Urinary bladder (tissue), 3 donors: ENCODE measurements at regions not wholly inside any gene's neighbourhood (a gene's known extent, or its start where the extent isn't known, plus 50 kb on each side); places are given as distances from the start of the nearest gene placed in this dataset.

Experiments
- DNase-seq: peaks from one replicate; pipeline ENCODE4 v3.0.0-alpha.2; 2015; ENCODE audit errors: extremely low spot score
- H3K27ac ChIP-seq: one replicate; pipeline ENCODE4 v1.5.1; 2013; ENCODE audit warnings: low read depth, mild to moderate bottlenecking, moderate library complexity
- H3K36me3 ChIP-seq: one replicate; pipeline ENCODE4 v1.6.1; 2013; ENCODE audit warnings: mild to moderate bottlenecking, moderate library complexity; ENCODE audit not compliant: insufficient read depth
- H3K4me1 ChIP-seq: one replicate; pipeline ENCODE4 v1.6.1; 2013; ENCODE audit warnings: mild to moderate bottlenecking, moderate library complexity; ENCODE audit not compliant: insufficient read depth
- H3K4me3 ChIP-seq: one replicate; pipeline ENCODE4 v1.5.1; 2013; ENCODE audit warnings: low read depth, low read length
- WGBS: extraction: QIAGEN DNeasy Blood & Tissue Kit; methylation state at CpG from one replicate; pipeline ENCODE4 v1.1.7; 2013; 5-methylcytosine and 5-hydroxymethylcytosine counted together
- donor health status: healthy with polysubstance abuse.
- donor health status: healthy.

DNA sequence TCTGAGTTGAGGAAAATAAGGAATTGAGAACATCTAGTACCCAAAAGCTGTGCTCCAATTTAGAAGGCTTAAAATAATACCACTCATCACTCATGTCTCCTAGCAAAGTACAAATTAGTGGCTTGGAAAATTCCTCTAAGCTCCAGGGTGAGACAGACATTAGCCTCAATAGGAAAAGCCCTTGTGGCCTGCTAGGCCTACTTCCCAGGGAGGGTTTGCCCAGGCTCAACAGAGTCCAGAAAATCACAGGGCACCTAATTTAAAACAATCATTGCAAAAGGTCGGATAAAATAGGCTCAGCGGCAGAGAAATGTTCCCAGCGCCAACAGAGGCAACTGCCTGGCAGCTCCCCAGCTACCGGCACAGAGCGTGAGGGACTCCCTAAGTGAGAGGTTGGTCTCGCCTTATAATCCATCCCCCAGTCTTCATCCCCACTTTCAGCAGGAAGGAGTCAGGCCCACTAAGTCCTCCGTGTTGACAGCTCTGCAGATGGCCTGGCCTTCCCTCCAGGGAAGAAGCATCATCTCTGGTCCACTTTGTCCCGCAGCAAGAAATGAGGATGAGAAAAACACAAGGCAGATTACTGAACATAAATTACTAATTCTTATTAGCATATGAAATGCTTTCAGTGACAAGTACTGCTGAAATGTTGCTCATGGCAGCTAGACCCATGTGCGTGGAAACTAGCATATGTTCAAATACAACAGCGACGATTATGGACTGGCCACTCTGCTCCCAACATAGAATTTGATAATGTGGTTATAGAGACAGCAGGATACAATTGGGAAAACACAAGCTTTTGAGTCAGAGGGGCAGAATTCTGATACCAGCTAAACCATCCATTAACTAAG, 1177.7 kb upstream of the AUTS2 start:
- Histone ChIP-seq H3K4me1 (no peaks in the 10 kb centered on the region), H3K27ac (no peak overlapping the region), H3K36me3 (no peaks in the 10 kb centered on the region), H3K4me3 (no peak overlapping the region)
- WGBS: 86% methylated on average over 11 of the region's 11 CpGs
- no peak for DNase-seq

DNA sequence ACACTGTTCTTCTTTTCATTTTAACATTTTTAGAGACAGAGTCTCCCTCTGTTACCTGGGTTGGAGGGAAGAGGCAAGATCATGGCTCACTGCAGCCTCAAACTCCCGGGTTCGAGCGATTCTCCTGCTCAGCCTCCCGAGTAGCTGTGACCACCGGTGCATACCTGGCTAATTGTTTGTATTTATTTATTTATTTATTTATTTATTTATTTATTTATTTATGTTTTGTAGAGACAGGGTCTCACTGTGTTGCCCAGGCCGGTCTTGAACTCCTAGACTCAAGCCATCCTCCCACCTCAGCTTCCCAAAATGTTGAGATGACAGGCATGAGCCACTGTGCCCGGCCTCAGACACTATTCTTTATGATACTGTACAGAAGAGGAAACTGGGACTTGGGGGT, 1176.6 kb upstream of the AUTS2 start:
- Histone ChIP-seq H3K4me1 (no peaks in the 10 kb centered on the region), H3K4me3 (no peak overlapping the region)
- WGBS: 93% methylated on average over 7 of the region's 7 CpGs

DNA sequence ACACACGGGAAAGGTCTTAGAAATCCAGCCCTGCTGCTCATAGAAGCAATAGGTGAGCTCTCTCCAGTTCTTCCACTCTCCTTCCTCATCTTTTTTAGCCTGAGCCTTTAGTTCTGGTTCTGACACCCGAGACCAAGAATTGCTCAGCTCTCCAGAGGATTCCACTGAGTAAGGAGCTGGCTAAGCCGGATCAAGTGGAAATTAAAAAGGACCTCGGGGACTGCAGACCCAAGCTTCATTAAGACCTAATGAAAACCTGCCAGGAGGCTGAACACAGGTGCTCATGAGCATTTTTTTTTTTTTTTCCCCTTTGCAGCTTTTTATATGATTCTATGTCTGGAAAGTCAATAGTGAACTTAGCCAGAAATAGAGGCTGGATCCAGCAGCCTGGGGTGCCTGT, 1176.0 kb upstream of the AUTS2 start:
- DNase-seq: no peak
- 82% methylated on average over 4 of the region's 4 CpGs for WGBS
- no peaks in the 10 kb centered on the region for H3K4me1 ChIP-seq
- H3K27ac ChIP-seq: no peak overlapping the region
- H3K4me3 ChIP-seq: no peak overlapping the region
- no peaks in the 10 kb centered on the region for H3K36me3 ChIP-seq

More for the DNA sequence above, 1176.6 kb upstream of the AUTS2 start:
- Histone ChIP-seq H3K36me3 (no peaks in the 10 kb centered on the region), H3K27ac (no peak overlapping the region)
- no peak for DNase-seq

- DNase-seq: no peak
- Histone ChIP-seq H3K4me1 (no peaks in the 10 kb centered on the region), H3K4me3 (no peak overlapping the region), H3K27ac (no peak overlapping the region), H3K36me3 (no peaks in the 10 kb centered on the region)
- 75% methylated on average over 5 of the region's 5 CpGs for WGBS
Observed at GRCh38 chr7:68423356-68423755, 1174.9 kb upstream of the AUTS2 start.

- Histone ChIP-seq H3K27ac (no peak overlapping the region), H3K4me3 (no peak overlapping the region), H3K36me3 (no peaks in the 10 kb centered on the region), H3K4me1 (no peaks in the 10 kb centered on the region)
- WGBS: 84% methylated on average over 4 of the region's 4 CpGs
- DNase-seq: no peak
Observed at GRCh38 chr7:68424658-68425297, 1173.5 kb upstream of the AUTS2 start.

DNA sequence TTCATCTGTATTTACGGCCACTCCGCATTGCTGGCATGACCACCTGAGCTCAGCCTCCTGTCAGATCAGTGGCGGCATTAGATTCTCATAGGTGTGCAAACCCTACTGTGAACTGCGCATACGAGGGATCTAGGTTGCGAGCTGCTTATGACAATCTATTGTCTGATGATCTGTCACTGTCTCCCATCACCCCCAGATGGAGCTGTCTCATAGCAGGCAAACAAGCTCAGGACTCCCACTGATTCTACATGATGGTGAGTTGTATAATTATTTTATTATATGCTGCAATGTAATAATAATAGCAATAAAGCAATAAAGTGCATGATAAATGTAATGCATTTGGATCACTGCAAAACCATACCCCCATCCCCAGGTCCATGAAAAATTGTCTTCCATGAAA, 1172.9 kb upstream of the AUTS2 start:
- no peaks in the 10 kb centered on the region for H3K4me1 ChIP-seq
- no peak overlapping the region for H3K27ac ChIP-seq
- no peak for DNase-seq
- H3K4me3 ChIP-seq: no peak overlapping the region
- 85% methylated on average over 6 of the region's 6 CpGs for WGBS
- H3K36me3 ChIP-seq: no peaks in the 10 kb centered on the region

- H3K27ac ChIP-seq: no peak overlapping the region
- WGBS: 55% methylated on average over 8 of the region's 8 CpGs
- H3K4me3 ChIP-seq: no peak overlapping the region
- H3K4me1 ChIP-seq: no peaks in the 10 kb centered on the region
- H3K36me3 ChIP-seq: no peaks in the 10 kb centered on the region
- no peak for DNase-seq
Observed at GRCh38 chr7:68429411-68430117, 1168.7 kb upstream of the AUTS2 start.

DNA sequence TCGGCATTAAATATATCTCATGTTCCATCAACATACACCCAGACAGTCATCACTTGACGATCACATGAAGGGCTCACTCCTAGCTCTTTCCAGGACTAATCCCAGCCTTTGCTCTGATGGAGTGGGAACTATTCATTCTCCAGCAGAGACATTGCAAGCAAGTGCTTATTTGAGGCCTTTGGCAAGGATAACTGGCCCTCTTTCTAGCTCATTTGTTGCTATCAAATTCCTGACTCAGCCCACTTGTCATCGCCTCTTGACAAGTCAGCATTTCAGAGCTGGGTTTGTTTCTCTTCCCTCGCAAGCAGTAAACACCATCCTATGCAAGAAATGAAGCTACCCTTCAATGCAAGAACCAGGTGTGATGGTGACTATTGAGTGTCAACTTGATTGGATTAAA, 1165.7 kb upstream of the AUTS2 start:
- no peaks in the 10 kb centered on the region for H3K36me3 ChIP-seq
- no peak overlapping the region for H3K27ac ChIP-seq
- no peaks in the 10 kb centered on the region for H3K4me1 ChIP-seq
- WGBS: 83% methylated on average over 4 of the region's 4 CpGs
- no peak overlapping the region for H3K4me3 ChIP-seq
- DNase-seq: no peak

- H3K27ac ChIP-seq: no peak overlapping the region
- 83% methylated on average over 5 of the region's 5 CpGs for WGBS
- H3K36me3 ChIP-seq: no peaks in the 10 kb centered on the region
- no peaks in the 10 kb centered on the region for H3K4me1 ChIP-seq
- H3K4me3 ChIP-seq: no peak overlapping the region
- DNase-seq: no peak
Observed at GRCh38 chr7:68433462-68434070, 1164.7 kb upstream of the AUTS2 start.

DNA sequence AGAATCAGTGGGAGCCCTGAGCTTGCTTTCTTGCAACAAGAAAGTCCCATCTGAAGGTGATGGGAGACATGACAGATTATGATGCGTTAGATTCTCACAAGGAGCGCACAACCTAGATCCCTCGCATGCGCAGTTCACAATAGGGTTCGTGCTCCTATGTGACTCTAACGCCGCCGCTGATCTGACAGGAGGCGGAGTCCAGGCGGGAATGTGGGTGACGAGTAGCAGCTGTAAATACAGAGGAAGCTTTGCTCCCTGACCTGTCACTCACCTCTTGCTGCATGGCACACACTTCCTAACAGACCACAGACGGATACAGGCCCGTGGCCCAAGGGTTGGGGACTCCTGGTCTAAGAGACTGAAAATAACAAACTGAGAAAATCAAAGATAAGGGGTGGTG, 1163.4 kb upstream of the AUTS2 start:
- no peaks in the 10 kb centered on the region for H3K36me3 ChIP-seq
- no peak for DNase-seq
- no peaks in the 10 kb centered on the region for H3K4me1 ChIP-seq
- 52% methylated on average over 13 of the region's 13 CpGs for WGBS
- no peak overlapping the region for H3K4me3 ChIP-seq
- no peak overlapping the region for H3K27ac ChIP-seq

DNA sequence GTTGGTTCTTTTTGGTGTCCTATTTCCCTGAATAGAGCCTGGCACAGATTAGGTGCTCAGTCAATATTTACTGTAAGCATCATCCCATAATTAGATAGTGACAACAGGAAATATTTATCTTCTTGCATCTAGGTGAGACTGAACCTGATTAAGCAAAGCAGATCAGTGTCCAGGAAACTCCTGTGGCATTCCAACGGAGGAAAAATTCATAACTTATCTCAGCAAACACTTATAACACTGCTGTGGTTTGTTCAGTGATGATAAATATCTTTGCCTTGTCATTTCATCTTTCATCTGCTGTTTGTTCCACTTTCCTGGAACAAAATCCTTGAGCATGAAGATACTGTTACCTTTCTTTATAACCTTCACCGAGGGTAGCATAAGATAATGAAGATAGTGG, 1160.3 kb upstream of the AUTS2 start:
- Histone ChIP-seq H3K27ac (no peak overlapping the region), H3K4me1 (no peaks in the 10 kb centered on the region), H3K4me3 (no peak overlapping the region), H3K36me3 (no peaks in the 10 kb centered on the region)
- WGBS: 56% methylated on average over 2 of the region's 2 CpGs
- DNase-seq: no peak

DNA sequence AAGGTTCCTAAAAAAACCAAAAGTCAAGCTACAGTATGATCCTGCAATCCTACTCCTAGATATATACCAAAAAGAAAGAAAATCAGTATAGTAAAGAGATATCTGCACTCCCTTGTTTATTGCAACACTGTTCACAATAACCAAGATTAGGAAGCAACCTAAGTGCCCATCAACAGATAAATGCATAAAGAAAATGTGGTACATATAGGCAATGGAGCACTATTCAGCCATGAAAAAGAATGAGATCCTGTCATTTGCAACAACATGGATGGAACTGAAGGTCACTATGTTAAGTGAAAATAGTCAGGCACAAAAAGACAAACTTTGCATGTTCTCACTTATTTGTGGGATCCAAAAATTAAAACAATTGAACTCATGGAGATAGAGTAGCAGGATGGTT, 1159.5 kb upstream of the AUTS2 start:
- no peak overlapping the region for H3K4me3 ChIP-seq
- no peak for DNase-seq
- no peaks in the 10 kb centered on the region for H3K36me3 ChIP-seq
- H3K4me1 ChIP-seq: no peaks in the 10 kb centered on the region
- no peak overlapping the region for H3K27ac ChIP-seq

GRCh38 chr7:68439897-68440296, 1158.4 kb upstream of the AUTS2 start:
- no peak for DNase-seq
- Histone ChIP-seq H3K4me3 (no peak overlapping the region), H3K36me3 (no peaks in the 10 kb centered on the region), H3K27ac (no peak overlapping the region), H3K4me1 (no peaks in the 10 kb centered on the region)
- WGBS: 76% methylated on average over 1 of the region's 1 CpG

DNA sequence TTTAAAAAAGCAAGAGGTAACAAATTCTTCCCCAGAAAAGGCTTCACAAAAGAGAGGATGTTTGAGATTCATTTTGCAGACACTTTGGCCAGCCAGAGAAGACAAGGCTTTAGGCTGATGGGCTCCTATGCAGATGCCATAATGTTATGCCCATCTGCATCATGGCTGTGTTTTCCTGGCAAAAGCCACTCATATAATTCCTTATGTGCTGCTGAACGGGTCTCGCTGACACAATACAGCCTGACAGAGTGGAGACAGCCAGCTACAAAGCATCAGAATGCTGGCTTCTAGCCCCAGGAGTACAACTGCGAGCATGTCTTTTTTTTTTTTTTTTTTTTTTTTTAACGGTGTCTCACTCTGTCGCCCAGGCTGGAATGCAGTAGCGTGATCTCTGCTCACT, 1157.4 kb upstream of the AUTS2 start:
- no peaks in the 10 kb centered on the region for H3K4me1 ChIP-seq
- no peak for DNase-seq
- no peak overlapping the region for H3K4me3 ChIP-seq
- 40% methylated on average over 6 of the region's 6 CpGs for WGBS
- no peak overlapping the region for H3K27ac ChIP-seq
- no peaks in the 10 kb centered on the region for H3K36me3 ChIP-seq
